ENCODE measurements at regions not wholly inside any gene's neighbourhood (a gene's known extent, or its start where the extent isn't known, plus 50 kb on each side); places are given as distances from the start of the nearest gene placed in this dataset.

DNA sequence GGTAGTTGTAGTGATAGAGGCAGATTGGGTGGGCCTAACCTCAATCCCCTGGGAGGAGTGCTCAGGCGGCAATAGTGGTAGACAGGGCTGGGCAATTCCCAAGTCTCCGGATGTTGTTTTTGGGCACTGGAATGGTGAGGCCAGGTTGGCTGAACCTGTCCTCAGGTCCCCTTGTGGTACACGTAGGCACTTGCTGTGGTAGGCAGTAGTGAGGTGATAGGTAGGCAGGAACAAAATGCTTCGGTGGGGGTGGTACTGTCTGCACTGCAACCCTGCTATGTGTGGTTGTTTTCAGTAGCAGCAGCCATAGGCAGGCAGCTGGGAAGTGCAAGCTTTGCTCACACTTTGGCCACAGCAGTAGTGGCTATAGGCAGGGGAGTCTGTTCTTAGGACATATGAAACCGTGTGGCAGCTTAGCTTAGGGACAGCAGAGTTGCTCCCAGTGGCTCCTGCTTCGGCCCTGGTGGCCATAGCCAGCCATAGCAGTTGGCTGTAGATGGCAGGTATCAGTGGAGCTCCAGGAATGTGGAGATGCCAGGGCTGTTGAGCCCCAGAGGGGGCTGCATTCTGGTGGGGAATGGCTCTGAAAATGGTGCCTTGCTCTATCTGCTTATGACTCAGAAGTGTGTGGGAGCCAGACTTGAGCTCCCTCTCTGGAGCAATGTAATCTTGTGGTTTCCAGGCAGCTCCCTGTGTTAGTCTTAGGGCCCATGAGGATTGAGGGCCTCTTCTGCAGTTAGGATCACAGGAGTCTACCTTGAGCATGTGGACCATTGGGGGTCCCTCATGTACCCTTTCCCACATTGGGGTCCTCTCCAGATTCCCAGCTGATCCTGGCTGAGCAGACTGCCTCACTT is 241.8 kb upstream of the BMP2 start:
- CTCF ChIA-PET, result no interaction called here
- no peaks in the 10 kb centered on the region for H3K9me3 ChIP-seq (replicated peaks; ENCODE audit: control insufficient read depth, insufficient read depth, low read length)
- H3K4me3 ChIP-seq, result no peak overlapping the region
- in situ Hi-C loops (cut with MboI) (no loop called here), intact Hi-C loops (cut with micrococcal nuclease; ENCODE audit: unreplicated experiment) (no loop called here)
- H2AFZ ChIP-seq (ENCODE audit: control insufficient read depth, low read depth, low read length), result no peak overlapping the region
- H4K20me1 ChIP-seq (ENCODE audit: control insufficient read depth, insufficient read depth), result no peaks in the 10 kb centered on the region
- H3K27me3 ChIP-seq (replicated peaks in 1 of 2; ENCODE audit: control insufficient read depth in 2 of 2, insufficient read depth in 2 of 2, low read length in 1 of 2), result no peaks in the 10 kb centered on the region
- H3K4me1 ChIP-seq (ENCODE audit: control insufficient read depth, insufficient read depth, low read length), result no peaks in the 10 kb centered on the region
- WGBS (ENCODE audit: insufficient coverage, insufficient replicate concordance, low lambda C conversion rate, missing lambda C conversion rate), result 22% methylated on average over 6 of the region's 6 CpGs
- no peak overlapping the region for H3K4me2 ChIP-seq (ENCODE audit: control insufficient read depth, insufficient read depth)
- no TSS peak for BruUV-seq (replicated peaks)
- POLR2A ChIA-PET, result no interaction called here
- FAIRE-seq (no peak), DNase-seq (ENCODE audit: low read depth, low spot score) (no peak), ATAC-seq (peak; percentile 31; the same call in 1 of the 3 replicates)
- H3K79me2 ChIP-seq (ENCODE audit: control insufficient read depth, insufficient read depth, low read length), result no peaks in the 10 kb centered on the region
- H3K36me3 ChIP-seq (ENCODE audit: control insufficient read depth in 2 of 2, insufficient read depth in 2 of 2, low read length in 1 of 2), result no peaks in the 10 kb centered on the region
- SMC1A ChIA-PET (ENCODE audit: uncharacterized antibody, unreplicated experiment), result interaction anchor here (0.6 kb wide), 1 partner anchor 865 kb away, joined by 3 read pairs; no protein-coding TSS in a partner anchor
- H3K27ac ChIP-seq (ENCODE audit: control insufficient read depth, insufficient read depth), result no peak overlapping the region
- H3K9ac ChIP-seq (ENCODE audit: control insufficient read depth, insufficient read depth, low read length), result no peak overlapping the region
- TF ChIP-seq SMARCA5 (IDR thresholded peaks at IDR 0.05) (no peak), MLLT1 (IDR thresholded peaks at IDR 0.05) (no peak), MXI1 (IDR thresholded peaks at IDR 0.05; ENCODE audit: low read depth, low read length) (no peak), ATF7 (IDR thresholded peaks at IDR 0.05; ENCODE audit: low read depth) (no peak), ZNF217 (IDR thresholded peaks at IDR 0.05) (no peak), STAT1 (conservative IDR thresholded peaks at IDR 0.05) (no peak), BCL3 (IDR thresholded peaks at IDR 0.05; ENCODE audit: borderline replicate concordance, insufficient read depth, low read depth, low read length, poor library complexity, severe bottlenecking) (no peak), CBX5 (IDR thresholded peaks at IDR 0.05; ENCODE audit: low read depth) (no peak), JUND (IDR thresholded peaks at IDR 0.05; ENCODE audit: low read depth, low read length) (no peak), PAX8 (IDR thresholded peaks at IDR 0.05) (no peak), POU2F2 (IDR thresholded peaks at IDR 0.05; ENCODE audit: borderline replicate concordance, low read depth, low read length) (no peak)
- TF ChIP-seq, protein P1, sequence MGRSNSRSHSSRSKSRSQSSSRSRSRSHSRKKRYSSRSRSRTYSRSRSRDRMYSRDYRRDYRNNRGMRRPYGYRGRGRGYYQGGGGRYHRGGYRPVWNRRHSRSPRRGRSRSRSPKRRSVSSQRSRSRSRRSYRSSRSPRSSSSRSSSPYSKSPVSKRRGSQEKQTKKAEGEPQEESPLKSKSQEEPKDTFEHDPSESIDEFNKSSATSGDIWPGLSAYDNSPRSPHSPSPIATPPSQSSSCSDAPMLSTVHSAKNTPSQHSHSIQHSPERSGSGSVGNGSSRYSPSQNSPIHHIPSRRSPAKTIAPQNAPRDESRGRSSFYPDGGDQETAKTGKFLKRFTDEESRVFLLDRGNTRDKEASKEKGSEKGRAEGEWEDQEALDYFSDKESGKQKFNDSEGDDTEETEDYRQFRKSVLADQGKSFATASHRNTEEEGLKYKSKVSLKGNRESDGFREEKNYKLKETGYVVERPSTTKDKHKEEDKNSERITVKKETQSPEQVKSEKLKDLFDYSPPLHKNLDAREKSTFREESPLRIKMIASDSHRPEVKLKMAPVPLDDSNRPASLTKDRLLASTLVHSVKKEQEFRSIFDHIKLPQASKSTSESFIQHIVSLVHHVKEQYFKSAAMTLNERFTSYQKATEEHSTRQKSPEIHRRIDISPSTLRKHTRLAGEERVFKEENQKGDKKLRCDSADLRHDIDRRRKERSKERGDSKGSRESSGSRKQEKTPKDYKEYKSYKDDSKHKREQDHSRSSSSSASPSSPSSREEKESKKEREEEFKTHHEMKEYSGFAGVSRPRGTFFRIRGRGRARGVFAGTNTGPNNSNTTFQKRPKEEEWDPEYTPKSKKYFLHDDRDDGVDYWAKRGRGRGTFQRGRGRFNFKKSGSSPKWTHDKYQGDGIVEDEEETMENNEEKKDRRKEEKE (IDR thresholded peaks at IDR 0.05), result no peak
- RAD21 ChIA-PET (ENCODE audit: unreplicated experiment), result no interaction called here

All from GM12878 (cell line).